Adrenal gland (tissue), 9 donors: ENCODE measurements at regions not wholly inside any gene's neighbourhood (a gene's known extent, or its start where the extent isn't known, plus 50 kb on each side); places are given as distances from the start of the nearest gene placed in this dataset.

Experiments
- DNase-seq, 7 donors: peaks; one replicate each; pipeline ENCODE4 v3.0.0-alpha.2; 2019 to 2020
- H3K27ac ChIP-seq, 5 donors: fragments of 200-600 bp; sonication (generic) in 4 of 5; 1 replicate in 3 of 5; 2 replicates in 2 of 5; pipeline versions ENCODE4 v1.5.1 to v1.8.0; 2016 to 2020; ENCODE audit warnings: mild to moderate bottlenecking in 1 of 5
- H3K27me3 ChIP-seq: fragments of 200-600 bp; 2 replicates; pipeline ENCODE4 v1.8.0; 2021
- H3K36me3 ChIP-seq, 2 donors: fragments of 200-600 bp; replicated peaks in 1 of 2; 1 replicate in 1 of 2; 2 replicates in 1 of 2; pipeline versions ENCODE4 v1.5.1 to v1.8.0; 2018 to 2022
- H3K4me1 ChIP-seq, 2 donors: fragments of 200-600 bp; replicated peaks in 1 of 2; 1 replicate in 1 of 2; 2 replicates in 1 of 2; pipeline versions ENCODE4 v1.5.1 to v1.8.0; 2018 to 2021
- H3K4me3 ChIP-seq, 4 donors: fragments of 200-600 bp; sonication (generic) in 3 of 4; one replicate each; pipeline ENCODE4 v1.5.1; 2016 to 2018
- H3K9me3 ChIP-seq, 3 donors: fragments of 200-600 bp; sonication (generic) in 1 of 3; replicated peaks in 1 of 3; 1 replicate in 2 of 3; 2 replicates in 1 of 3; pipeline versions ENCODE4 v1.5.1 to v1.8.0; 2016 to 2021
- CTCF ChIP-seq, 6 experiments: fragments of 450-650 bp in 4 of 6; fragments of 200-600 bp in 2 of 6; sonication (generic) in 1 of 6; IDR thresholded peaks; 1 replicate in 5 of 6; 2 replicates in 1 of 6; pipeline versions ENCODE4 v1.5.1 to v1.8.0; 2016 to 2021; ENCODE audit warnings: antibody characterized with exemption in 6 of 6, mild to moderate bottlenecking in 2 of 6, moderate library complexity in 1 of 6
- POLR2A ChIP-seq, 2 donors: fragments of 450-650 bp; IDR thresholded peaks; one replicate each; pipeline ENCODE4 v1.6.1; 2017; ENCODE audit warnings: antibody characterized with exemption in 2 of 2, mild to moderate bottlenecking in 2 of 2, moderate library complexity in 1 of 2
- WGBS, 4 donors: extraction: QIAGEN DNeasy Blood & Tissue Kit in 2 of 4; methylation state at CpG; one replicate each; pipeline versions ENCODE4 v1.1.5 to v1.1.7; 2013 to 2017; 5-methylcytosine and 5-hydroxymethylcytosine counted together
- intact Hi-C, 2 donors: fragments of 100-400 bp; cut with DNase I; formaldehyde crosslinking; loops; one replicate each; pipeline versions ENCODE4 v1.14.1 to v1.15.0; 2022 to 2023
- donor health status: healthy with polysubstance abuse.
- donor health status: Bipolar disorder and iron deficiency.
- donor health status: DM: yes; HTN: yes; CAD: no.
- donor health status: DM: no; HTN: no; CAD: no.
- donor health status: DM: no; HTN: no; CAD: no.

- TF ChIP-seq POLR2A (IDR thresholded peaks at IDR 0.05) = no peak
- TF ChIP-seq CTCF (IDR thresholded peaks at IDR 0.05) = no peak
- no peaks in the 10 kb centered on the region for H3K9me3 ChIP-seq
- no peak overlapping the region for H3K27ac ChIP-seq
- no peaks in the 10 kb centered on the region for H3K4me1 ChIP-seq
- intact Hi-C loops = no loop called here
- H3K27me3 ChIP-seq = no peaks in the 10 kb centered on the region
- no peaks in the 10 kb centered on the region for H3K36me3 ChIP-seq
- no peak for DNase-seq
- no peak overlapping the region for H3K4me3 ChIP-seq
Measured at GRCh38 chr2:224211181-224211480, 172.0 kb upstream of the SERPINE2 start.

- intact Hi-C loops = no loop called here
- DNase-seq = no peak
- 81 to 90% (median 85%) methylated on average over 6 of the region's 6 CpGs for WGBS, 4 donors
- Histone ChIP-seq H3K4me1 (no peaks in the 10 kb centered on the region), H3K4me3 (no peak overlapping the region), H3K27me3 (no peaks in the 10 kb centered on the region), H3K36me3 (no peaks in the 10 kb centered on the region), H3K27ac (no peak overlapping the region), H3K9me3 (no peaks in the 10 kb centered on the region)
- TF ChIP-seq CTCF (IDR thresholded peaks at IDR 0.05) (no peak), POLR2A (IDR thresholded peaks at IDR 0.05) (no peak)
Measured at GRCh38 chr2:224210286-224211180, 171.4 kb upstream of the SERPINE2 start.

GRCh38 chr2:224209555-224210285 is 170.6 kb upstream of the SERPINE2 start:
- intact Hi-C loops = no loop called here
- no peaks in the 10 kb centered on the region for H3K36me3 ChIP-seq
- H3K4me1 ChIP-seq = no peaks in the 10 kb centered on the region
- no peak overlapping the region for H3K4me3 ChIP-seq
- no peaks in the 10 kb centered on the region for H3K9me3 ChIP-seq
- no peak for TF ChIP-seq POLR2A (IDR thresholded peaks at IDR 0.05)
- no peak for TF ChIP-seq CTCF (IDR thresholded peaks at IDR 0.05)
- H3K27me3 ChIP-seq = no peaks in the 10 kb centered on the region
- H3K27ac ChIP-seq = no peak overlapping the region
- no peak for DNase-seq
- 76 to 89% (median 81%) methylated on average over 9 of the region's 9 CpGs for WGBS, 4 donors

- Histone ChIP-seq H3K27me3 (no peaks in the 10 kb centered on the region), H3K4me3 (no peak overlapping the region), H3K9me3 (no peaks in the 10 kb centered on the region), H3K27ac (no peak overlapping the region), H3K4me1 (no peaks in the 10 kb centered on the region), H3K36me3 (no peaks in the 10 kb centered on the region)
- no peak for DNase-seq
- intact Hi-C loops = no loop called here
- TF ChIP-seq POLR2A (IDR thresholded peaks at IDR 0.05) = no peak
- TF ChIP-seq CTCF (IDR thresholded peaks at IDR 0.05) = no peak
- 73 to 96% (median 91%) methylated on average over 1 of the region's 1 CpG for WGBS, 4 donors
Measured at GRCh38 chr2:224208443-224208842, 169.4 kb upstream of the SERPINE2 start.
